ENCODE measurements at regions not wholly inside any gene's neighbourhood (a gene's known extent, or its start where the extent isn't known, plus 50 kb on each side); places are given as distances from the start of the nearest gene placed in this dataset.
"Not testable (repeated sequence)": the region's sequence is repeated elsewhere in the genome, so short reads cannot be mapped to it uniquely, and the experiment has no call there.

DNA sequence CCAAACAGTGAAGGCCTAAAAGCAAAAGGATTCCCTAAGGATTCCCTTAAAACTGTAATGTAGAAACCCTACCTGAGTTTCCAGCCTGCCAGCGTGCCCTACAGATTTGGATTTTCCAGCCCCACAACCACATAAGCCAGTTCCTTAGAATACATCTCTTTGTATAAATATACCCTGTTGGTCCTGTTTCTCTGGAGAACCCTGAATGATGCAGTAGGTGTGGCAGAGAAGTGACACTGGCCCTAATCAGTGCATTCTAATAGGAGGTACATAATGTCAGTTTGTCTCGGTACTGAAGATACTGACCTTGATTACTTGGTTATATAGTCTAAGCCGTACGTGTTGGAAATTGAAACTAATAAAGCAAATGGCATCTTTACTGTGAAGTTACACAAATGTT lies 707.8 kb upstream of the SLC35B3 start:
- H3K4me3 Mint-ChIP-seq = no peak overlapping the region
- H3K27ac Mint-ChIP-seq = no peak overlapping the region
- H3K27me3 Mint-ChIP-seq = no peaks in the 10 kb centered on the region
- H3K9me3 Mint-ChIP-seq = peaks cover 0 to 6% (median 5%) of the 10 kb centered on the region in 3 donors
- H3K4me1 Mint-ChIP-seq = no peaks in the 10 kb centered on the region
- no peaks in the 10 kb centered on the region for H3K36me3 Mint-ChIP-seq

DNA sequence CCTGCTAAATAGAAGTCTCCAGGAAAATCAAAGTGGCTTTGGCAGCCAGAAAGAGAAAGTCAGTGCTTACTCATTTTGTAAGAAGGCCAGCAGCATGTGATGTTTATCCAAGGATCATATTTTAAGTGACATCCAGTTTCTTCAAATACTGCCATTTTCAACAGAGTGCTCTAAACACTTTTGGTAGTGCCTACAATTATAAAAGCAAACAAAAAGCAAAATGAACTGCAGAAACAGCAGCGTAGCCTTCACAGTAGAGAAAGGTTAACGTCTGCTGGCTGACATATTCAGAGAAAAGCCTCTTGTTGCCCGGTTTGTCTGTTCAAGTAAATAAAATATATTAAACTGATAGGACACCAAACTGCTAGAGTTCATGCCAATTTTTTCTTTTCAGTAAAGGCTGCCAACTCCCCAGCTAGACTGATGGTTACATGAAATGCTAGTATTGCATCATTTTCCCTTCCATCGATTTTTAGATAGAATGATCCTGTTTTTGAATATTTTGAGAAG lies 705.7 kb upstream of the SLC35B3 start:
- H3K27ac Mint-ChIP-seq = no peak overlapping the region

DNA sequence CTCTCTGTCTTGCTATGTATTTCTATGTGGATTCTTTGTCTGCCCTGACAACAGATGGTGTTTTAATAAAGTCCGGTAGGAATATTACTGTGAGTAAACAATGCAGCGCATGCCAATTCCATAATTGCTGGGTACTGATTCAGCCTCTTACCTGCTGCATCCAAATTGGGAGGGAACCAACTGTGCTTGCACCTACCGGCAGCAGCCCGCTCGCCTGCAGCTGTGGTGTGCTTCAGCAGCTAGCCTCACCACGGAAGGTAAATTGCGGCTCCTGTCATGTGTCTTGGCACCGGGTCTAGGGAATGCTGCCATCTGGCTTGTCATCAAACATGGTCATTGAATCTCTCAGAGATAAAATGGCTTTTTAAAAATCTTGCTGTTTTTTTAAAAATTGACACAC lies 704.8 kb upstream of the SLC35B3 start:
- Mint-ChIP-seq H3K9me3 (peaks cover 0 to 6% (median 5%) of the 10 kb centered on the region in 3 donors), H3K27ac (no peak overlapping the region), H3K36me3 (no peaks in the 10 kb centered on the region), H3K4me1 (no peaks in the 10 kb centered on the region), H3K4me3 (no peak overlapping the region), H3K27me3 (no peaks in the 10 kb centered on the region)

More for the DNA sequence above, 705.7 kb upstream of the SLC35B3 start:
- no peaks in the 10 kb centered on the region for H3K36me3 Mint-ChIP-seq
- peaks cover 0 to 6% (median 5%) of the 10 kb centered on the region in 3 donors for H3K9me3 Mint-ChIP-seq
- H3K4me1 Mint-ChIP-seq = no peaks in the 10 kb centered on the region
- H3K27me3 Mint-ChIP-seq = no peaks in the 10 kb centered on the region
- no peak overlapping the region for H3K4me3 Mint-ChIP-seq

- Mint-ChIP-seq H3K9me3 (peaks cover 0 to 4% (median 3%) of the 10 kb centered on the region in 3 donors), H3K4me1 (no peaks in the 10 kb centered on the region), H3K36me3 (no peaks in the 10 kb centered on the region), H3K4me3 (no peak overlapping the region), H3K27me3 (no peaks in the 10 kb centered on the region), H3K27ac (no peak overlapping the region)
Measured at GRCh38 chr6:9139746-9140145, 704.4 kb upstream of the SLC35B3 start.

DNA sequence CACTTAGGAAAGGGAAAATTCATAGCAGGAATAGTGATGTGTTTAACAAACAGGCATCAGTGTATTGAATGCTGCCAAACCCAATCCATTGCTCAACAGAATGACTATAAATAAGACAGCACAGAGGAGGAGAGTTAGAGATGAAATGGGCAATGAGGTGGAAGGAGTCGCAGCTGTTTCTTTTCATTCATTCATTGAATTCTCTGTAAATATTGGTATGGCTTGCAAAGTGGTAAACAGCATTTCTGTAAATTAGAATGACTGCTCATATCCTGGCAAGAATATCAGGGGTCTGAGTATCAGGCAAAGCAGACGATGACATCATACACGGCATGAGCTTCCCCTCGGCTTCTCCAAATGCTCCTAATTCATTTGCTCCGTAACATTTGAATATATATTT lies 703.6 kb upstream of the SLC35B3 start:
- peaks cover 0 to 1% (median 0%) of the 10 kb centered on the region in 3 donors for H3K9me3 Mint-ChIP-seq
- H3K27me3 Mint-ChIP-seq = no peaks in the 10 kb centered on the region
- H3K36me3 Mint-ChIP-seq = no peaks in the 10 kb centered on the region
- H3K4me3 Mint-ChIP-seq = no peak overlapping the region
- H3K4me1 Mint-ChIP-seq = no peaks in the 10 kb centered on the region
- H3K27ac Mint-ChIP-seq = no peak overlapping the region

- Mint-ChIP-seq H3K27me3 (no peaks in the 10 kb centered on the region), H3K4me3 (no peak overlapping the region), H3K4me1 (no peaks in the 10 kb centered on the region), H3K27ac (no peak overlapping the region), H3K9me3 (no peaks in the 10 kb centered on the region), H3K36me3 (no peaks in the 10 kb centered on the region)
Measured at GRCh38 chr6:9136141-9136822, 700.9 kb upstream of the SLC35B3 start.

GRCh38 chr6:9131616-9132015 lies 696.3 kb upstream of the SLC35B3 start:
- H3K4me3 Mint-ChIP-seq = no peak overlapping the region
- no peaks in the 10 kb centered on the region for H3K36me3 Mint-ChIP-seq
- H3K4me1 Mint-ChIP-seq = no peaks in the 10 kb centered on the region
- peaks cover 0 to 7% (median 2%) of the 10 kb centered on the region in 3 donors for H3K9me3 Mint-ChIP-seq
- H3K27me3 Mint-ChIP-seq = no peaks in the 10 kb centered on the region
- H3K27ac Mint-ChIP-seq = no peak overlapping the region

- Mint-ChIP-seq H3K36me3 (no peaks in the 10 kb centered on the region), H3K9me3 (peaks cover 0 to 7% (median 2%) of the 10 kb centered on the region in 3 donors), H3K27me3 (no peaks in the 10 kb centered on the region), H3K4me3 (no peak overlapping the region), H3K27ac (no peak overlapping the region), H3K4me1 (no peaks in the 10 kb centered on the region)
Measured at GRCh38 chr6:9131201-9131600, 695.9 kb upstream of the SLC35B3 start.

DNA sequence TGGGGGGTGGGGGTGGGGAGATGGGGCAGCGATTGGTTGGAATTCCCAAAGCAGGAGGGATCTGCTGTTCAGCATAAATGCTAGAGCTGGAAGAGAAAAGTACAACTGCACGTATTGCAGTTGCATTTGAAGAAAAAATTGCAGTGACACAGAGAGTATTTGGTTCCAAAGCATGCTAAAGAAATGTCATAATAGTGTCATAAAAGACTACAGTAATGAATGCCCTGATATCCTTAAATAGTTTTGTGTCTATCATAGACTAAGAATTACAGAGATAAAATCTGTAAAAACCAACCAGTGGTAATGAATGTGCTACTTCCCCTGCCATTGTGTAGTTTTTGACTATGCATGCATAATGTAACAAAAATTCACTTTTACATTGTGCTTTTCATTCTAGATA lies 693.6 kb upstream of the SLC35B3 start:
- Mint-ChIP-seq H3K4me3 (no peak overlapping the region), H3K4me1 (no peaks in the 10 kb centered on the region), H3K27me3 (no peaks in the 10 kb centered on the region), H3K9me3 (peaks cover 0 to 11% (median 2%) of the 10 kb centered on the region in 3 donors), H3K36me3 (no peaks in the 10 kb centered on the region), H3K27ac (no peak overlapping the region)

DNA sequence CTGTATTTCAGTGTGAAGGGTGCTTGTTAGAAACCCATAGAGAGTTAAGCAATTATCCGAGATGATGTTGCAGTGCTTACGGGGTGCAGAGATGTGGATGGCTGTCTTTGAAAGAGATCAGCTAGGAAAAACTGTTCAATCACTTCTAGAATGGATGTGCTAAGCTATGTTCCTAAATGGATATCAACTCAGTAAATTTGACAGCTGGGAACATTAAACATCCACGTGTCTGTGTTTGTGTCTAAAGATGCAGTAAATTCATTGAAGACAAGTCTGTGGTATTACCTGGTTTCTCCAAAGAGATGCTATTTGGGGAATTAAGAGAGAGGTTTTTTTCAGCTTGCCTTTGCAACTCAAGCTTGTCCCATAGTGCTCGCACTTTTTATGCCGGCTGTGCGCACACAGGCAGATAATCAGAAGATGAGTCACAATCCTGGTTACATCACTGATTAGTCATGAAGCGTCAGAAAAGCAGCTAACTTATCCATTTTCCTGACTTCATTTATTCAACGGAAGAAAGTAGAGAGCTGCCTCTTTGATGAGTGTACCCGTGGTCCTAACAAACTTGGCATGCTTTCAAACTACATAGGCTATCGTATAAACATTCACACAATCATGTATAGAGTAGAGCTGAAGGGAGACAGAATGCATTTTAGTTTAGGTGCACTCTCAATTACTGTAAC lies 691.7 kb upstream of the SLC35B3 start:
- H3K27ac Mint-ChIP-seq = no peak overlapping the region

DNA sequence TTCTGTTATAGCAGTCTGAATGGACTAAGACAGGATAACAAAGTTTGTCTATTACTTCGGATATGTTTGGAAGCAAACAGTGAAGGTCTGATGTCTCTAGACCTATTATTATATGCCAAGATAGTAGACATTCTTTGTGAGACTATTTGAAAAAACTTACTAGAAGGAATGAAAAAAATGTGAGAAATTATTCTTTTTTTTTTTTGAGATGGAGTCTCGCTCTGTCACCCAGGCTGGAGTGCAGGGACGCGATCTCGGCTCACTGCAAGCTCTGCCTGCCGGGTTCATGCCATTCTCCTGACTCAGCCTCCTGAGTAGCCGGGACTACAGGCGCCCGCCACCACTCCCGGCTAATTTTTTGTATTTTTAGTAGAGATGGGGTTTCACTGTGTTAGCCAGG lies 690.7 kb upstream of the SLC35B3 start:
- not testable (repeated sequence) for H3K36me3 Mint-ChIP-seq, H3K27ac Mint-ChIP-seq, H3K4me1 Mint-ChIP-seq, H3K4me3 Mint-ChIP-seq, H3K27me3 Mint-ChIP-seq
- H3K9me3 Mint-ChIP-seq = peaks cover 0 to 11% (median 2%) of the 10 kb centered on the region in 3 donors

More for the DNA sequence above, 691.7 kb upstream of the SLC35B3 start:
- Mint-ChIP-seq H3K36me3 (no peaks in the 10 kb centered on the region), H3K4me3 (no peak overlapping the region), H3K9me3 (peaks cover 0 to 11% (median 2%) of the 10 kb centered on the region in 3 donors), H3K4me1 (no peaks in the 10 kb centered on the region), H3K27me3 (no peaks in the 10 kb centered on the region)

DNA sequence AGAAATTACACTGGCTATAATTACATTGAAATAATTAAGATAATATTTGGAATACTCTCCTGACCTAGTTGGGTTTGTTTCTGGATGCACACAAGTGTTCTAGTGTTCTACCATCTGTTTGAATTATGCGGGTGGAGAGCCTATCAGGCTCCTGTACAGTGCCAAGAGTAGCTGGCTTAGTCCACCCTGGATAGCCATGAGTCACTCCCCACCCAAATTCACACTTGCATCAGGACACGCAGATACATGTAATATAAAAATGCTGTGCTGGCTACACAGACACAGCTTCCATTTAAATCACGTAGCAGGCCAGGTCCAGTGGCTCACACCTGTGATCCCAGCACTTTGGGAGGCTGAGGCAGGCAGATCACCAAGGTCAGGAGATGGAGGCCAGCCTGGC lies 686.2 kb upstream of the SLC35B3 start:
- H3K9me3 Mint-ChIP-seq = peaks cover 4 to 6% (median 4%) of the 10 kb centered on the region in 3 donors
- H3K4me3 Mint-ChIP-seq = no peak overlapping the region
- no peaks in the 10 kb centered on the region for H3K4me1 Mint-ChIP-seq
- no peaks in the 10 kb centered on the region for H3K36me3 Mint-ChIP-seq
- no peaks in the 10 kb centered on the region for H3K27me3 Mint-ChIP-seq
- H3K27ac Mint-ChIP-seq = no peak overlapping the region

DNA sequence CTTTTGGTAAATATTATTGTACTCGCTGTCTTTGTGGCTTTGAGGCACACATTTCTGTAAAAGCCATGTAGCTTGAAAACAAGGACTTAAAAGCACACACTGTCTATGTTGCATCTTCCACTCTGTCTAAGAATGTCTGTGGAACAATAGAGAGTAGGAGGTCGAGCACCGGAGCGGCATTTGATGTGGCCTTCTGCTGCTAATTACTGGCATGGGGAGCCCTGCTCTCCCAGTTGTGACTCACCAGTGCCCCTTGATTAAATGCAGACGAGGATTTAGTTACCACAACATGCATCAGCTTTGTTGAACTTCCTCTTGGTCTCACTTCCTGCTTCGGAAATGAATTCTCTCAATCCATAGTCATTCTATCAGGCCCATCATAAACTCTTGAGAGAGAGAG lies 680.7 kb upstream of the SLC35B3 start:
- Mint-ChIP-seq H3K4me3 (no peak overlapping the region), H3K27ac (no peak overlapping the region), H3K27me3 (no peaks in the 10 kb centered on the region), H3K36me3 (no peaks in the 10 kb centered on the region), H3K4me1 (no peaks in the 10 kb centered on the region), H3K9me3 (peaks cover 7 to 15% (median 8%) of the 10 kb centered on the region in 3 donors)

- Mint-ChIP-seq H3K27me3 (no peaks in the 10 kb centered on the region), H3K4me3 (no peak overlapping the region), H3K4me1 (no peaks in the 10 kb centered on the region), H3K36me3 (no peaks in the 10 kb centered on the region), H3K27ac (no peak overlapping the region), H3K9me3 (peaks cover 4 to 15% (median 8%) of the 10 kb centered on the region in 3 donors)
Measured at GRCh38 chr6:9112544-9112943, 677.2 kb upstream of the SLC35B3 start.

DNA sequence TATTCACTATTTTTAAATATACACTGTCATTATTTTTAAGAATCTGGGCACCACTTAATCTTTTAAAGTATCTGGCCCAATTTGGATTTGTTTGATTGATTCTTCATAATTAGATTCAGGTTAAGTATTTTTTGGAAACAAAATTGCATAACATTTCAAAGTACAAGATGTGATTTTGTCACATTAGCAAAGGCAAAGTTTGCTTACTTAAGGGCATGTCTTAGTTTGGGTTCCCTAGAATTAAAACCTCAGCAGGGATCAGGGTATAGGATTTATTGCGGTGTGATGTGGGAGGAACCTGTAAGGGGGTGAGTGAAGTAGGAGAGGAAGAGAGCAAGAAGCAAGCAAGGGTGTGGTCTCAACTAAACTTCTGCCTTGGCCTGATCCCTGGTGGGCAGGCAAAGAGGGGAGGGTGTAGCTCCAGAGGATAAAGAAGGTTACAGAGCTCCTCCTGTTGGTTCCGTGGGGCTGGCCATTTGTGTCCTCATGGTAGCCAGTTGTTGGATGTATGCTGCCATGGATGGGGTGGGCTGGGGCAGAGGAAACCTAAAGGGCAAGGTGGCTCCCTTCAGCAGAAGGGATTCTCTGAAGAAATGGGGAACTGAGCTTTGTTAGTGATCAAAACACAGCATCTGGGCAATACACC lies 668.7 kb upstream of the SLC35B3 start:
- no peak overlapping the region for H3K4me3 Mint-ChIP-seq
- H3K27me3 Mint-ChIP-seq = no peaks in the 10 kb centered on the region
- H3K9me3 Mint-ChIP-seq = peaks cover 2 to 6% (median 5%) of the 10 kb centered on the region in 3 donors
- no peaks in the 10 kb centered on the region for H3K36me3 Mint-ChIP-seq
- H3K4me1 Mint-ChIP-seq = no peaks in the 10 kb centered on the region
- H3K27ac Mint-ChIP-seq = no peak overlapping the region
